K562 (cell line): ENCODE measurements at regions not wholly inside any gene's neighbourhood (a gene's known extent, or its start where the extent isn't known, plus 50 kb on each side); places are given as distances from the start of the nearest gene placed in this dataset.

Experiments
- CTCF ChIP-seq, 3 experiments: IDR thresholded peaks in 2 of 3; conservative IDR thresholded peaks in 1 of 3; 2 replicates each; pipeline ENCODE4 v1.5.1; 2011 to 2012; ENCODE audit warnings: low read length in 3 of 3, mild to moderate bottlenecking in 3 of 3, control low read depth in 2 of 3, improper control_type of control experiment in 1 of 3, inconsistent platforms in 1 of 3, low read depth in 1 of 3, mixed read lengths in 1 of 3, moderate library complexity in 1 of 3; ENCODE audit not compliant: insufficient read depth in 2 of 3
- EGR1 ChIP-seq: fragments of 450-650 bp; conservative IDR thresholded peaks from 2 replicates; pipeline ENCODE4 v1.6.1; 2017; ENCODE audit warnings: mild to moderate bottlenecking
- HNRNPL ChIP-seq: fragments of 200-400 bp; formaldehyde crosslinking; IDR thresholded peaks from 2 replicates; pipeline ENCODE4 v1.6.1; 2017; ENCODE audit warnings: low read depth, mild to moderate bottlenecking, low read length

GRCh38 chr5:133825631-133826289, 142.7 kb downstream of the C5orf15 start:
- TF ChIP-seq CTCF (IDR thresholded peaks at IDR 0.05 in 2 of 3, conservative IDR thresholded peaks at IDR 0.05 in 1 of 3; ENCODE audit: insufficient read depth in 2 of 3, low read depth in 1 of 3, low read length in 3 of 3) (no peak), EGR1 (no peak), HNRNPL (no peak)
